ENCODE measurements at regions not wholly inside any gene's neighbourhood (a gene's known extent, or its start where the extent isn't known, plus 50 kb on each side); places are given as distances from the start of the nearest gene placed in this dataset.

GRCh38 chr11:19480540-19480939, 232.1 kb upstream of the NAV2 start:
- no peaks in the 10 kb centered on the region for H3K9me3 ChIP-seq (ENCODE audit: control insufficient read depth, insufficient read depth, low read length)
- DNase-seq (ENCODE audit: low read depth, low spot score): no peak
- H3K36me3 ChIP-seq (ENCODE audit: control insufficient read depth, insufficient read depth, low read length): no peaks in the 10 kb centered on the region
- WGBS (ENCODE audit: insufficient coverage, insufficient read length): no CpG with 5 or more reads among the region's 2 CpGs
- H3K4me1 ChIP-seq (ENCODE audit: control insufficient read depth, insufficient read depth, low read length): no peaks in the 10 kb centered on the region
- H3K27ac ChIP-seq (ENCODE audit: low read length): no peak overlapping the region
- H3K27me3 ChIP-seq (ENCODE audit: control insufficient read depth, insufficient read depth, low read length): no peaks in the 10 kb centered on the region
- H3K4me3 ChIP-seq (ENCODE audit: low read length): no peak overlapping the region

GRCh38 chr11:19478891-19479290, 233.7 kb upstream of the NAV2 start:
- no peaks in the 10 kb centered on the region for H3K27me3 ChIP-seq (ENCODE audit: control insufficient read depth, insufficient read depth, low read length)
- H3K4me3 ChIP-seq (ENCODE audit: low read length): no peak overlapping the region
- H3K36me3 ChIP-seq (ENCODE audit: control insufficient read depth, insufficient read depth, low read length): no peaks in the 10 kb centered on the region
- H3K4me1 ChIP-seq (ENCODE audit: control insufficient read depth, insufficient read depth, low read length): no peaks in the 10 kb centered on the region; the same call in 1 of the 2 replicates
- H3K27ac ChIP-seq (ENCODE audit: low read length): no peak overlapping the region
- no CpG with 5 or more reads among the region's 7 CpGs for WGBS (ENCODE audit: insufficient coverage, insufficient read length)
- DNase-seq (ENCODE audit: low read depth, low spot score): no peak
- no peaks in the 10 kb centered on the region for H3K9me3 ChIP-seq (ENCODE audit: control insufficient read depth, insufficient read depth, low read length)

- Histone ChIP-seq H3K9me3 (ENCODE audit: control insufficient read depth, insufficient read depth, low read length) (no peaks in the 10 kb centered on the region), H3K27me3 (ENCODE audit: control insufficient read depth, insufficient read depth, low read length) (no peaks in the 10 kb centered on the region), H3K36me3 (ENCODE audit: control insufficient read depth, insufficient read depth, low read length) (no peaks in the 10 kb centered on the region), H3K4me3 (ENCODE audit: low read length) (no peak overlapping the region), H3K27ac (ENCODE audit: low read length) (no peak overlapping the region), H3K4me1 (ENCODE audit: control insufficient read depth, insufficient read depth, low read length) (no peaks in the 10 kb centered on the region; the same call in 1 of the 2 replicates)
- DNase-seq (ENCODE audit: low read depth, low spot score): no peak
- WGBS (ENCODE audit: insufficient coverage, insufficient read length): no CpG with 5 or more reads among the region's 7 CpGs
Observed at GRCh38 chr11:19474954-19475721, 234.4 kb upstream of the E2F8 start.

GRCh38 chr11:19474211-19474610, 233.5 kb upstream of the E2F8 start:
- no peaks in the 10 kb centered on the region; the same call in 1 of the 2 replicates for H3K4me1 ChIP-seq (ENCODE audit: control insufficient read depth, insufficient read depth, low read length)
- no CpG with 5 or more reads among the region's 4 CpGs for WGBS (ENCODE audit: insufficient coverage, insufficient read length)
- H3K9me3 ChIP-seq (ENCODE audit: control insufficient read depth, insufficient read depth, low read length): no peaks in the 10 kb centered on the region
- no peak overlapping the region for H3K4me3 ChIP-seq (ENCODE audit: low read length)
- no peak for DNase-seq (ENCODE audit: low read depth, low spot score)
- no peak overlapping the region for H3K27ac ChIP-seq (ENCODE audit: low read length)
- no peaks in the 10 kb centered on the region for H3K27me3 ChIP-seq (ENCODE audit: control insufficient read depth, insufficient read depth, low read length)
- no peaks in the 10 kb centered on the region for H3K36me3 ChIP-seq (ENCODE audit: control insufficient read depth, insufficient read depth, low read length)

- no peak for DNase-seq (ENCODE audit: low read depth, low spot score)
- no CpG with 5 or more reads among the region's 3 CpGs for WGBS (ENCODE audit: insufficient coverage, insufficient read length)
- H3K36me3 ChIP-seq (ENCODE audit: control insufficient read depth, insufficient read depth, low read length): no peaks in the 10 kb centered on the region
- no peaks in the 10 kb centered on the region for H3K9me3 ChIP-seq (ENCODE audit: control insufficient read depth, insufficient read depth, low read length)
- H3K4me3 ChIP-seq (ENCODE audit: low read length): no peak overlapping the region
- no peaks in the 10 kb centered on the region; the same call in 1 of the 2 replicates for H3K4me1 ChIP-seq (ENCODE audit: control insufficient read depth, insufficient read depth, low read length)
- no peaks in the 10 kb centered on the region for H3K27me3 ChIP-seq (ENCODE audit: control insufficient read depth, insufficient read depth, low read length)
- H3K27ac ChIP-seq (ENCODE audit: low read length): no peak overlapping the region
Observed at GRCh38 chr11:19472679-19473078, 231.9 kb upstream of the E2F8 start.

- Histone ChIP-seq H3K9me3 (ENCODE audit: control insufficient read depth, insufficient read depth, low read length) (no peaks in the 10 kb centered on the region), H3K27ac (ENCODE audit: low read length) (no peak overlapping the region), H3K4me3 (ENCODE audit: low read length) (no peak overlapping the region), H3K36me3 (ENCODE audit: control insufficient read depth, insufficient read depth, low read length) (no peaks in the 10 kb centered on the region), H3K27me3 (ENCODE audit: control insufficient read depth, insufficient read depth, low read length) (no peaks in the 10 kb centered on the region), H3K4me1 (ENCODE audit: control insufficient read depth, insufficient read depth, low read length) (no peaks in the 10 kb centered on the region)
- no CpG with 5 or more reads among the region's 2 CpGs for WGBS (ENCODE audit: insufficient coverage, insufficient read length)
- DNase-seq (ENCODE audit: low read depth, low spot score): no peak
Observed at GRCh38 chr11:19467904-19468303, 227.2 kb upstream of the E2F8 start.

- no peak for DNase-seq (ENCODE audit: low read depth, low spot score)
- Histone ChIP-seq H3K36me3 (ENCODE audit: control insufficient read depth, insufficient read depth, low read length) (no peaks in the 10 kb centered on the region), H3K27me3 (ENCODE audit: control insufficient read depth, insufficient read depth, low read length) (no peaks in the 10 kb centered on the region), H3K4me3 (ENCODE audit: low read length) (no peak overlapping the region), H3K27ac (ENCODE audit: low read length) (no peak overlapping the region), H3K4me1 (ENCODE audit: control insufficient read depth, insufficient read depth, low read length) (no peaks in the 10 kb centered on the region), H3K9me3 (ENCODE audit: control insufficient read depth, insufficient read depth, low read length) (no peaks in the 10 kb centered on the region)
- WGBS (ENCODE audit: insufficient coverage, insufficient read length): no CpG with 5 or more reads among the region's 7 CpGs
Observed at GRCh38 chr11:19466314-19466713, 225.6 kb upstream of the E2F8 start.

- Histone ChIP-seq H3K4me3 (ENCODE audit: low read length) (no peak overlapping the region), H3K27ac (ENCODE audit: low read length) (no peak overlapping the region), H3K36me3 (ENCODE audit: control insufficient read depth, insufficient read depth, low read length) (no peaks in the 10 kb centered on the region), H3K27me3 (ENCODE audit: control insufficient read depth, insufficient read depth, low read length) (no peaks in the 10 kb centered on the region), H3K4me1 (ENCODE audit: control insufficient read depth, insufficient read depth, low read length) (no peaks in the 10 kb centered on the region), H3K9me3 (ENCODE audit: control insufficient read depth, insufficient read depth, low read length) (no peaks in the 10 kb centered on the region)
- DNase-seq (ENCODE audit: low read depth, low spot score): no peak
- WGBS (ENCODE audit: insufficient coverage, insufficient read length): no CpG with 5 or more reads among the region's 7 CpGs
Observed at GRCh38 chr11:19463976-19464375, 223.2 kb upstream of the E2F8 start.

- Histone ChIP-seq H3K27me3 (ENCODE audit: control insufficient read depth, insufficient read depth, low read length) (no peaks in the 10 kb centered on the region), H3K4me1 (ENCODE audit: control insufficient read depth, insufficient read depth, low read length) (peaks cover 1% of the 10 kb centered on the region; the same call in 1 of the 2 replicates), H3K9me3 (ENCODE audit: control insufficient read depth, insufficient read depth, low read length) (no peaks in the 10 kb centered on the region), H3K4me3 (ENCODE audit: low read length) (no peak overlapping the region), H3K36me3 (ENCODE audit: control insufficient read depth, insufficient read depth, low read length) (no peaks in the 10 kb centered on the region), H3K27ac (ENCODE audit: low read length) (no peak overlapping the region)
- DNase-seq (ENCODE audit: low read depth, low spot score): no peak
- WGBS (ENCODE audit: insufficient coverage, insufficient read length): no CpG with 5 or more reads among the region's 6 CpGs
Observed at GRCh38 chr11:19460718-19461405, 220.1 kb upstream of the E2F8 start.

GRCh38 chr11:19459240-19459639, 218.5 kb upstream of the E2F8 start:
- Histone ChIP-seq H3K4me3 (ENCODE audit: low read length) (no peak overlapping the region), H3K27ac (ENCODE audit: low read length) (no peak overlapping the region), H3K4me1 (ENCODE audit: control insufficient read depth, insufficient read depth, low read length) (peaks cover 3% of the 10 kb centered on the region; the same call in 1 of the 2 replicates), H3K36me3 (ENCODE audit: control insufficient read depth, insufficient read depth, low read length) (no peaks in the 10 kb centered on the region), H3K27me3 (ENCODE audit: control insufficient read depth, insufficient read depth, low read length) (no peaks in the 10 kb centered on the region), H3K9me3 (ENCODE audit: control insufficient read depth, insufficient read depth, low read length) (no peaks in the 10 kb centered on the region)
- no peak for DNase-seq (ENCODE audit: low read depth, low spot score)

Data from iPS DF 6.9 (cell line).